GM18517 (cell line): ENCODE measurements at regions not wholly inside any gene's neighbourhood (a gene's known extent, or its start where the extent isn't known, plus 50 kb on each side); places are given as distances from the start of the nearest gene placed in this dataset.

Source experiments
- ATAC-seq: cut with Tn5 transposase; IDR thresholded peaks from one replicate; pipeline ENCODE4 v1.9.1; 2021; ENCODE audit warnings: mild to moderate bottlenecking, moderate library complexity; ENCODE audit not compliant: unreplicated experiment

DNA sequence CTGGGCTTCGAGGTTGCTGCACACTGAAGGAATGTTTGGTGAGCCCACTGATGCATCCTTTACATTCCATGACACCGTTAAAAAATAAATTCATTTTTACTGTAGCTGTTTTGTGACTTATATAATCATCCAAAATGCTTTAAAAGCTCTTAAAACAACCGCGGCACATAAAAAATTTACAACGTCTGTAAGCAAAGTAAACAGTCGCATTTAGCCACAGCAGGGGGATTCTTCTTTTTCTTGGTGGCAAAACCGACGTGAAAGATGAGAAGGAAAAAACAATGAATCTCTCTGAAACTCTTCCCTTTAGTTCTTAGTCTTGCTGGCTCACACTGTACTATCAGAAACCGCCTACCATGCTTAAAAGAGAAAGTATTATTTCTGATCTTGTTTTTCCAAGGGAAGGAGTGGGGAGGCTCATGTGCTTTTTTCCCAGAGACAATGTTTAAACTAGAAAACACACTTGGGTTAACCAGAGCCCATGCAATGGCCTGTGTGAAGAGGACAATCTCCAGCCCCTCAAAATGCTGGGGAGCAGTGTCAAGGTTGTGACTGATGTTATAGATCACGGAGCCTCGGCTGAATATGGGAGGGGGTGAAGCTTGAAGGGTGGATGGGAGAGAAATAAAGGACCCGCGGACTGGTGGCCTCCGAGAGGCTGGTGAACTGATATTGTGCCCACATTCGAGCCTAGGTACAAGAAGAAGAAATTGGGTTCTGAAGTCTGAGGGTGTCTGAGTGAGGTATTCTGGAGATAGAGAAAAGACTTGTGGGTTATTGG, 91.1 kb downstream of the IRF8 start:
- ATAC-seq, result no peak

DNA sequence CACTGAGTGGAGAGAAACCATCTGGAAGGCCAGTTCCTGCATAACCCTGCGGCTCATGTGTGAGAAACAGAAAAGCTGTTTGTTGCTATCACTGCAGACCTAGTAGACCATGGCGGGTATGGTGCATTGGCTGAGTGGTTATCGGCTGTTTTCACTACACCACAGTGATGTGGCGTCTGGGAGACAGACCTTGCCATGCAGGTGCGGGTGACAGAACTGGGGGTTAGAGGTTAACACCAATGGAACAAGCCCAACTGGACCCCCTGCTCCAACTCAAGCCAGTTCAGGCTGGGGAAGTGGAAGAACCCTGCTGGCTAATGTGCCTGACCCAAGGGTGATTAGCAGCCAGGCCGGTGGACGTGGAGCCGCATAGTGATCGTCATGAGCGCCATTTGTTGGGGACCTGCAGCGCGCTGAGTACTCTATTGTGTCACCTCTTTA, 91.9 kb downstream of the IRF8 start:
- no peak for ATAC-seq

DNA sequence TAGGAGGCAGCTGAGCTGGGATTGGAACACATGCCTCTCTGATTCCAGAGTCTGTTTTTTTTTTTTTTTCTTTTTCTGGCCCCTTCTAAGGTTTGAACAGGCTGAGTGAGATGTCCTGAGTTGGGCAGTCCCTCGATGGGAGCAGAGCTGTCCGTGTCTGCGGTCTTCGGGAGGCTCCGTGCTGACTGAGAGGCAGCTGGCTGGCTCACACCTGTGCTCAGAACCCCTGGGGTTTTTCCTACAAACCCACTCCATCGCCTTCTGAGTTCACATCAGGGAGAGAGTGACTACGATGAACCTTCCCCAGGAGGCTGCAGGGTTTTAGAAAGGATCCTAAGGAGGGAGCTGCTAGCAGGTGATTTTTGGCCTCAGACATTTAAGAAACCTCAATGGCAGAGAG, 92.5 kb downstream of the IRF8 start:
- ATAC-seq, result no peak

DNA sequence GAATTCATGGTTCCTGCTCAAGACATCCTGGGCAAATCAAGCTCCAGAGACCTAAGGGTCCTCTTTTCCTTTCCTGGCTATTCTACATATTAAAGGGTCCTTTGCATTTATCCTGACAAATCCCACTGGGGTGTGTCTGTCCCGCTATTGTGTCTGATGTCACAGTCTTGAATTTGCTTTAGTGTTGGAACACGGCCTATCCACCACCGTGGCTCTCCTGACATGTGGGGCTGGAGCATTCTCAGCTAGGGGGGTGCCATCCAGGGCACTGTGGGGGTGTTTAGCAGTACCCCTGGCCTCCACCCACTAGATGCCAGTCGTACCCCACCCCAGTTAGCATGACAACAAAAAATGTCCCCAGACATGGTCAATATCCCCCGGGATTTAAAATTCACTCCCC, 92.9 kb downstream of the IRF8 start:
- no peak for ATAC-seq

DNA sequence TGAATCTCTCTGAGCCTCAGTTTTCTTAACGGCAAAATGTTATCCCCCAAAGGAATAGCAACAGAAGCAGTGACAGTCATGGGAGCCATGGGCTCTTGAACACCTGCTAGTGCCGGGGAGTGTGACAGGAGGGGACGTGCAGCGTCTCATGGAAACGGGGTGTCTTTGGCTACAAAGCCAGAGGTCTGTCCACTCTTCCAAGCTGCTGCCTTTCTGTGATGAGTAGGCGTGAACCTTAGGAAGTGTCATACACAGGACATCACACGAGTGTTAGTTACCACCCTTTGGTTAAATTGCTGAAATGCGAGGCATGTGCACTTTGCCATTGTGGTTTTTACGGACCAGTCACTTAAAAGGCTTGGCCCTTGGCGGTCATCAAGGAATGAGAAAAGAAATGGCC, 93.4 kb downstream of the IRF8 start:
- ATAC-seq, result no peak

DNA sequence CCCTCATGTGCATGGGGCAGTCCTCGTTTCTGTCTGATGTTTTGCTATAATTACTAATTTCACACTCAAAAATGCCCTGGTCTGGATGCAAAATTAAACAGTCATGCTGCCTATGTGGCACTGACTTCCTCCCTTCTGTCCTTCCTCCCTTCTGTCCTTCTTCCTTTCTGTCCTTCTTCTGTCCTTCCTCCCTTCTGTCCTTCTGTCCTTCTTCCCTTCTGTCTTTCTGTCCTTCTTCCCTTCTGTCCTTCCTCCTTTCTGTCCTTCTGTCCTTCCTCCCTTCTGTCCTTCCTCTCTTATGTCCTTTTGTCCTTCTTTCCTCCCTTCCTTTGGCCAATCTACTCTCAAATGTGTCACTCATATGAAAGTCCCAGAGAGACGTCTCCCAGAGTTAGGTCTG, 93.8 kb downstream of the IRF8 start:
- no peak for ATAC-seq

DNA sequence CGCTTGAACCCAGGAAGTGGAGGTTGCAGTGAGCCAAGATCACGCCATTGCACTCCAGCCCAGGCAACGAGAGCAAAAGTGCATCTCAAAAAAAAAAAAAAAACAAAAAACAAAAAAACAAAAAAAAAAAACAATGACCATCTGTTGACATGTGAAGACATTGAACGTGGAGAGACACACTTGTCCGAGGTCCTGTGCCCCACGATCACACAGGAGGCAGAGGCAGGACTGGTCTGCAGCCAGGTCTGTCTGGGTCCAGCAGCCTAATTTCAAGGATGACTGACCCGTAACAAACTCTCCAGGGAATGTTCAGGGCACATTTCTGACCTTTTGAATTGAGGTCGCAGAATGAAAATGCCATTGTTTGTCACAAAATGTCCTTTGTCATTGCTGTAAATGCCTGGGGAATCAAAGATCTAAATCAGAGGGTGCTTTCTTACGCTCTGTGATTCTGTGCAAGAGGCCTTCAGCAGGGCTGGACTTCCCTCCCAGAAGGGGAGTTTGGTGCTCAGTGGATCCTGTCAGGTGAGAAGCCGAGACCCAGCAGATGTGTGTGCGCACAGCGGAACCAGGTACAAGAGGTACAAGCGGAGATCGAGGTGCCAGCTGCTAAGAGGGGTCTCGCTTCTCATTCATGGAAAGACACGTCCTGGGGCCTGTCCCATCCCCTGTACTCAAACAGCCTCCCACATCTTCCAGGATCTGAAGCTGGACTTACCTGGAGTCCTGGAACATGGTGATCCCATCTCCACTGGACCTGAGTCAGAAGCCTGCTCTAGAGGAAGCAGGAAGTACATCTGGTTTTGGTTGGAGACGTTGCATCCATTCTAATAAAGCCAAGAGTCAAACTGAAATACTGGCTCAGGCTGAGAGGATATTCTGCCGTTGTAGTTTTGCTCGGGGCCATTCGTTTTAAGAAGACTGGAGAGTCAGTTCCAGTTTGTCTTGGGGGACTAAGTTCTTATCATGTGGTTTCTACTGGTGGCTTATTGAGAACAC, 95.8 kb downstream of the IRF8 start:
- ATAC-seq, result no peak

DNA sequence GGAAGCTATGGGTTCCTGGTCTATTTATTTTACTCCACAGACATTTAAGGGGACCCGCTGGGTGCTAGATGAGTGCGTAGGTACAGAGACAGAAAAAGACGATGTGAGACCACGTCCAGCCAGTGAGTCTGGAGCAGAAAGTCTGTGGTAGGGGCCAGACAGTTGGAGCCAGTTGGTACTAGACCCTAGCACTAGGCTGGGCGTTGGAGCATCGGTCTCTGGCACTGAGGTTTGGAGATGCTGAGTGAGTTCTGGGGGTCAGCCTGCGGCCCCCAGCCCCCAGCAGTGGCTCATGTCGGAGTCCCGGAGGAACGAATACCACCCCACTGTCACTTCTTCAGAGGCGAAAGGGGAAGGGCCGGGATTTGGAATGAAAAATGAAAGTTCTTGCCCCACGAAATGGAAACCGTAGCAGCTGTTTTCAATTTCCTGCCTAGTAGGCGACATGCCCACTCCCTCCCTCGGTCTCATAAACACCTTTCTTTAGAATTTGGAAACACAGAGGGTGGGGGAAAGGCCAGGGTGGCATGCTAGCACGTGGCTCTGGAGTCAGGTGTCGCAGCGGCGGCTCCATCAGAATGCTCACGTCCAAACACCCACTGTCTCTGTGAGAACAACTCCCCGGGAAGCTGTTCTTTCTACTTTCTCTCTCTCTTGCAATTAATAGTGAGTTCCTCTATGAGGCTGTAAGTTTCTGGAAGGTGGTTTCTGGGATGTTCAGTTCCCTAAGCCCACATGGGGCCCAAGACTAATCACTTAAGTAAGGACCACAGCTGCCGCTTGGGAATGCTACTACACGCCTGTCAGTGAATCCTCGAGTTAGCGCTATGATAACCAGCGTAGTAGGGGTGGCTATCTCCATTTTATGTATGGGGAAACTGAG, 96.8 kb downstream of the IRF8 start:
- no peak for ATAC-seq

DNA sequence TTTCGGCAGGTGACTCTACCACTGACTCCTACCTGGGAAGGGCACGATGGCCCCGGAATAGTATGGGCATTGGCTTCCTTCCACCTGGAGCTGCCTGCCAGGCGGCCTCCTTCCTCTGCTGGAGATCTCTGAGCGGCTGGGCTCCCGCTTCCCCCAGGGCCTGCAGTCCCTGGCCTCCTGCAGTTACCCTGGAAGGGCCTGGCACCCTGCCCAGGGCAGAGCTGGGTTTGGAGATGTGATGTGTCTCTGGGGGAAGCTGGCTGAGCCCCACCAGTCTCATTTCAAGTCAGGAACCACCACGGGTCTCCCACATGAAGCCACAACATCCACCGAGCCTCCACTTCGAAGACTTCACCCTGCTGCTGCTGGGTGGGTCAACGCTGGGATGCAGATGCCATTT, 97.9 kb downstream of the IRF8 start:
- no peak for ATAC-seq

DNA sequence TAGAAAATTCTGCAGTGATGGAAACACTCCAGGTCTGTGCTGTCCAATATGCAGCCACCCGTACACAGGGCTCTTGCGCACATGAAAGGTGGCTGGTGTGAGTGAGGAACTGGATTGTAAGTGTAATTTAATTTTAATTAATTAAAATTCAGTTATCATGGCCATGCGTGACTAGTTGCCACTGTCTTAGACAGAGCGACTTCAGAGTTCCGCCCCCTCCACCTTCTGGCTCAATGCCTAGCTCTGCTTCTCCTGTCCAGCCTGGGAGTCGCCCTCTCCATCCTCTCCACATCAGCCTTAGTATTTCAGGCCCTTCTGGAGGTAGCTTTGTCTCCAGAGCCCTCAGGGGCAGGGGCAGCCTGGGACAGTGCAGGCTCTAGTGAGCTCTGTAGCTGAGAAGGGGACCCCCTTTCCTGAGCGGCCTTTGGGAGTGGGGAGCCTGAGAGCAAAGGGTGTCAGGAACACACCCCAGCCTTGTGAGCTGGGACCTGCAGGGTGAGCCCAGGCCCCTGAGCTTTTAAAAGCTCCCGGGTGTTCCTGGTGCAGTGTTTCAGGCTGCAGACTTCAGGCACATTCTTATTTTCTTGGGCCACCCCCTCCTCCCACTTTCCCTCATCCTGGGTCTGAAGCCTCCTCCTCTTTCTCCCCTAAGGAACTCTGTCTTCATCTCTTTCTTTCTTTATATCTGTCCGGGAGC, 99.4 kb downstream of the IRF8 start:
- no peak for ATAC-seq

DNA sequence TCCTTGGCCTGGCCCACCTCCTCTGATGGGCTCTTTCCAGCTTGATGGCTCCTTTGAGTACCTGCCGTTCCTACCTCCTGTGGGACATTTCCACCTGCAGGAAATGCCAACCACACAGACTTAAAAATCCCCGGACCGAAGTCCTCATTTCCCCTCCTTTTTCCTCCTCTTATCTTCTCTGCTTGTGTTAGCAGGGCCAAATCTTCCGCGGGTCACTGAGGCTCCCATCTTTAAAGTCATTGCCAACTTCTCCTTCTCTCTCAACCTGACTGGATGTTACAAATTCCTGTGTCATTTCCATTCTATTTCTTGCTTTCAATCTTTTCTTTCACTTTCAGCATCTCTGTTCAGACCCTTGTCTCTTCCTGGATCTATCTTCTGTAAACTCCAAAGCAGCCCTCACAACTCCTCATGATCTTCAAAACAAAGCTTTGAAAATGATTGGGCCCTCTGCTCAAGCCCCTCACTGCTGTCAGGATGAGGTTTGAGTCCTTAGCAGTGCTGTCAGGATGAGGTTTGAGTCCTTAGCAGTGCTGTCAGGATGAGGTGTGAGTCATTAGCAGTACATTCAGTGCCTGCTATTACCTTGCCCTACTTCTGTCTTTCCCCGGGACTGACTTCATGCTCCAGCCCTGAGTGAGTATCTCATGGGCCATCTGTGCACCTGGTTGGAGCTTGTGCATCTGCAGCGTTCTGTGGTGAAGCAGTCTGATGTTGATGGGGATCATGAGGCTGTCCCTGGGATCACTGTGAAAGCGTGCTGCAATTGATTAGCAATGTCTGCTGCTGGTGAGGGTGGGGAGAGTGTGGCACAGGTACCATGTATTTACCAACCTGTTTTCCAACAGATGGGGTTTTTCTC, 100.1 kb downstream of the IRF8 start:
- no peak for ATAC-seq

DNA sequence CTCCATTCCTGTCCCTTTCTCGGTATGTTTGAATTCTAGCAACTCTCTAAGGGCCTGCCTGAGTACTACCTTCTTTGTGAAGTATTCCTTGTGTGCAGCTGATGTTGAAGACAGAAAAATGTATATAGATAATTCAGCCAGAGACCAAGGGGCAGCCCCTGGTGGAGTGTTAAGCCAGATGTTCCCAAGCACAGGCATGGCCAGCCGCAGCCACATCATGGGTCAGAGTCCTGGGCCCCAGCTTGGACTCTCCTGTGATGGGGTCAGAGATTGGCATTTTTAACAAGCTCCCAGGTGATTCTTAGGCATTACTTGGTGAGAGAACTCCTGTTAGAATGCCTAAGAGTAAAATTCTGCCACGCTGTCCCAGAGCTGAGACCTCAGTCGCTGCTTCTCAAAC, 100.8 kb downstream of the IRF8 start:
- no peak for ATAC-seq

DNA sequence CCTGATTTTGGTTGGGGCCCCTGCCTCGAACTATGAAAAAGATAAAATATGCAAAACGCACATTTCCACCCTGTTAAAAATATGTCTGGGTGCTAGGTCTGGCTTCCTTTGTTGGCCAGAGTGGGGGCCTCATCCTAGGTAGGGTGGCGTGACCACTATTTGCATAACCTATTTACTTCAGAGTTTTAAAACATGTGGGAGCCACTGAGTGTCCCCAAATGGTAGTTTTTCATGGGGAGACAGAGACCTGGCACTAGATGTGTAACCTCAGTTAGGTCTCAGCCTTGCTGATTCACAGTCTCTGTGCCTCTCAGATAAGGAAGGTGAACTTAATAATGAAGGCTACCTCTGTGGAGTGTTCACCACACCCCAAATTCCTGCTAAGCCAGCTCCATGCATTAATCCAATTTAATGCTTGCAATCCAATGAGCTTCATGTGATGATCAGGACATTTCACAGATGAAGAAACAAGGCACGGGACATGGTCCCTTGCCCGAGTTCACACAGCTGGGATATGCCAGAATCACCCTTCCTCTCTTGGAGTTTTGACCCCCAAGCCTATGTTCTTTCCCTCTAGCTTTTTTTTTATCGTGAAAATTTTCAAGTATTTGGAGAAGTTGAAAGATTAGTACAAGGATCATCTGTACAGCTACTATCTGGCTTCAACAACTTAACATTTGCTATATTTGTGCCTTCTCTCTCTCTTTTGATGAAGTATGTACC, 103.4 kb downstream of the IRF8 start:
- ATAC-seq, result peak; percentile 64

DNA sequence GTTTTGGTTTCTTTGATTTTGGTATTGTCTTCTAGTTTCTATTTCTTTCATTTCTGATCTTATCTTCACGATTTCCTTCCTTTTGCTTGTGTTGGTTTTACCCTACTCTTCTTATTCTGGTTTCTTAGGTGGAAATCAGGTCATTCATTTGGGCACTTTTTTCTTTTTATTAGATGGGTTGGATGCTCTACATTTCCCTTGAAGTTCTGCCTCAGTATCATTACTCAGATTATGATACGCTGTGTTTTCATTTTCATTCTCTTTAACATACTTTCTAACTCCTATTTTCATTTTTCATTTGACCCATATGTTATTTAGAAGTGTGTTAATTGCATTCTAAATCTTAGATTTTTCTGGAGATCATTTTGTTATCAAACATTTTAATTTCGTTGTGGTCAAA, 108.6 kb downstream of the IRF8 start:
- ATAC-seq, result no peak

DNA sequence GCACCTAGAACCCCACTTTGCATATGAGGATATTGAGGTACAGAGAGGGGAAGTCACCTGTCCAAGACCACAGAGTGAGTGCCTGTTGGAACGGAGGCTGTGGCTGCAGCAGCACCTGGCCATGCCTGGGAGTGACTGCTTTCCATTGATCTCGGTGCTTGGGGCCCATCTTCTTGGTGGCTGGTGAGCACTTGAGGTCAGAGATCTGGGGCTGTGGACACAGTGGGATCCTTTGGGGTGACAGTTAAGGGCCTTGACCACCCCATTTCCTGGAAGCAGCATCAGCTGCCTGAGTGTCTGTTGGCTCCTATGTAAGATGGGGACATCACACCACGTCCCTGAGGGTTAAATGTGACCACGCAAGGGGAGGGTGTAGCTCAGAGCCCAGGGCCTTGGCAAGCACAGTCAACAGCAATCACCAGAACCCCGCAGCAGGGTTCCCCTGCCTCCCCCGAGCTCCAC, 111.7 kb downstream of the IRF8 start:
- ATAC-seq, result no peak

DNA sequence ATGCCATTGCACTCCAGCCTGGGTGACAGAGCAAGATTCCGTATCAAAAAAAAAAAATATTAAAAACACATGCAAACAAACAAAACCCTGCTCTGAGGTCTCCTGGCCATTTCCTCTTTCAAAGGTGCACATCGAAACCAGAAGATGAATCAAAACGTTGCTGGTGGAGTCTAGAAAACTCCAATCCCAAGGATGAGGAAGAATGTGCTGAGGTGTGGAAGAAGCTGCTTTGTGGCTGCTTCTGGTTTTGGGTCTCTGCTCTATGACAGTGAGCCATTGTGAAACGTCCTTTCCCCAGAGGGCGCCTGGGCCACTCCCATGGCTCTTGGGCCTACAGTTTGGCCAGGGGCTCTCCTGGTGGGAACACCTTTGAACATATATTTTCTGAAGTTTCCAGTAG, 112.6 kb downstream of the IRF8 start:
- no peak for ATAC-seq

DNA sequence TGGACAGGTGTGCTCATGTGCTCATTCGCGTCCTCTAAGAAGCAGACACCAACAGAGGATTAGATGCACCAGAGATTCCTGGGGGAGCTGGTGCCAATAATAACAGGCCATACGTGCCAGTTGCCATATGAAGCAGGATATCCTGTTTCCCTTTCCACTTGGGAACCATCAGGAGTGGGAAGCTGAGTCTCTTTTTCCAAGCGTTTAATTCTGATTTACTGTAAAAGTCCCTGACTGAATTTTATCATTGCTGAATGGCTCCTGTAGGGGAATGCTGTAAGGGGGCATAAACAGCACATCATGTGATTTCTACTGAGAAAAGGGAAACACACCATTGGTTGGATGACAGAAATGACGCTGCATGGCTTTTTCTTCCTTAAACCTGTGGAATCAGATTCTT, 113.3 kb downstream of the IRF8 start:
- no peak for ATAC-seq

DNA sequence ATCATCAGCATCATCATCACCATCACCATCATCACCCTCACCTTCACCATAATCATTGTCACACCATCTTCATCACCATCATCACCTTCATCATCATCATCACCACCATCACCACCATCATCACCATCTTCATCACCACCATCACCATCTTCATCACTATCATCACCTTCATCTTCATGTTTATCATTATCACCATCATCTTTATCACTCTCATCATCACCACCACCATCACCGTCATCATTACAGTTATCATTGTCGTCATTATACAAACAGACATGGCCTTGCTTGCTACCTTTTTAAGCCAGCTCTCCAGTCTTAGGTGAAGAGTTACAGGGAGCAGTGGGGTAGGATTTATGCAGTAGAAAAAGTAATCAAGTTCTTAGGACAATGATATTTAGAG, 114.9 kb downstream of the IRF8 start:
- no peak for ATAC-seq

DNA sequence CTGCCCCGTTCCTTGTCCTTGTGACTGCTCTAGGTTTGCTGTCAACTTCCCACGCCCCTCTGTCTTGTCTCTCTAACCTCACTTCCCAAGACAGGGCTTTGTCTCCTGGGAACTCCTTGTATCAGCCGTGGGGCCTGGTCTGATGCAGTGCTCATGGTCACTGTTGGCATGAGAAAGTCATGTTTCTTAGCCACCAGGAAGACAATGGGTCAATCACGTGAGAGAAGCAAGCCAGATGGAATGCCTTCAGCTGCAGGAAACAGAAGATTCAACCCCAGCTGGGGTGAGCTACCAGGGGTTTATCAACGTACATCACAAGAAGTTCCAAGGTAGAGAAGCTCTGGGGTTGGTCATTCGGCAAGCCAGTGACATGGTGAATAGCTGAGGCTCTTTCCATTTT, 116.6 kb downstream of the IRF8 start:
- no peak for ATAC-seq
